Panc1 (cell line): ENCODE measurements at regions not wholly inside any gene's neighbourhood (a gene's known extent, or its start where the extent isn't known, plus 50 kb on each side); places are given as distances from the start of the nearest gene placed in this dataset.

Experiments used
- CTCF ChIP-seq: fragments of 450-650 bp; IDR thresholded peaks from 2 replicates; pipeline ENCODE4 v1.5.1; 2017; ENCODE audit warnings: mild to moderate bottlenecking
- POLR2AphosphoS5 ChIP-seq: IDR thresholded peaks from 2 replicates; pipeline ENCODE4 v1.6.1; 2012; ENCODE audit warnings: mild to moderate bottlenecking, low read depth, low read length, moderate library complexity
- TCF7L2 ChIP-seq: IDR thresholded peaks from 2 replicates; pipeline ENCODE4 v1.6.1; 2011; ENCODE audit warnings: mild to moderate bottlenecking, low read depth, low read length, inconsistent platforms
- TF ChIP-seq, protein P1 (sequence below), 2 experiments: IDR thresholded peaks; 2 replicates each; pipeline ENCODE4 v1.6.1; 2011 to 2012; ENCODE audit warnings: low read depth in 2 of 2, control low read depth in 1 of 2, low read length in 1 of 2, mild to moderate bottlenecking in 1 of 2, moderate library complexity in 1 of 2; ENCODE audit not compliant: insufficient read depth in 1 of 2

DNA sequence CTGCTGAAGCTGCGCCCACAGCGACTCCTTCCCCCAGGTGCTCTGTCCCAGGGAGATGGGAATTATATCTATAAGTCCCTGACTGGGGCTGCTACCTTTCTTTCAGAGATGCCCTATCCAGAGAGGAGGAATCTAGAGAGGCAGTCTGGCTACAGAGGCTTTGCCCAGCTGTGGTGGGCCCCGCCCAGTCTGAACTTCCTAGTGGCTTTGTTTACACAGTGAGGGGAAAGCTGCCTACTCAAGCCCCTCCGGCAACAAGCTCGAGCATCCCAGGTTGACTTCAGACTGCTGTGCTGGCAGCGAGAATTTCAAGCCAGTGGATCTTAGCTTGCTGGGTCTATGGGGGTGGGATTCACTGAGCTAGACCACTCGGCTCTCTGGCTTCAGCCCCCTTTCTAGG, 152.5 kb upstream of the MAP3K7 start:
- no peak for TF ChIP-seq CTCF
- no peak for TF ChIP-seq POLR2AphosphoS5
- no peak for TF ChIP-seq TCF7L2
- TF ChIP-seq, protein P1, sequence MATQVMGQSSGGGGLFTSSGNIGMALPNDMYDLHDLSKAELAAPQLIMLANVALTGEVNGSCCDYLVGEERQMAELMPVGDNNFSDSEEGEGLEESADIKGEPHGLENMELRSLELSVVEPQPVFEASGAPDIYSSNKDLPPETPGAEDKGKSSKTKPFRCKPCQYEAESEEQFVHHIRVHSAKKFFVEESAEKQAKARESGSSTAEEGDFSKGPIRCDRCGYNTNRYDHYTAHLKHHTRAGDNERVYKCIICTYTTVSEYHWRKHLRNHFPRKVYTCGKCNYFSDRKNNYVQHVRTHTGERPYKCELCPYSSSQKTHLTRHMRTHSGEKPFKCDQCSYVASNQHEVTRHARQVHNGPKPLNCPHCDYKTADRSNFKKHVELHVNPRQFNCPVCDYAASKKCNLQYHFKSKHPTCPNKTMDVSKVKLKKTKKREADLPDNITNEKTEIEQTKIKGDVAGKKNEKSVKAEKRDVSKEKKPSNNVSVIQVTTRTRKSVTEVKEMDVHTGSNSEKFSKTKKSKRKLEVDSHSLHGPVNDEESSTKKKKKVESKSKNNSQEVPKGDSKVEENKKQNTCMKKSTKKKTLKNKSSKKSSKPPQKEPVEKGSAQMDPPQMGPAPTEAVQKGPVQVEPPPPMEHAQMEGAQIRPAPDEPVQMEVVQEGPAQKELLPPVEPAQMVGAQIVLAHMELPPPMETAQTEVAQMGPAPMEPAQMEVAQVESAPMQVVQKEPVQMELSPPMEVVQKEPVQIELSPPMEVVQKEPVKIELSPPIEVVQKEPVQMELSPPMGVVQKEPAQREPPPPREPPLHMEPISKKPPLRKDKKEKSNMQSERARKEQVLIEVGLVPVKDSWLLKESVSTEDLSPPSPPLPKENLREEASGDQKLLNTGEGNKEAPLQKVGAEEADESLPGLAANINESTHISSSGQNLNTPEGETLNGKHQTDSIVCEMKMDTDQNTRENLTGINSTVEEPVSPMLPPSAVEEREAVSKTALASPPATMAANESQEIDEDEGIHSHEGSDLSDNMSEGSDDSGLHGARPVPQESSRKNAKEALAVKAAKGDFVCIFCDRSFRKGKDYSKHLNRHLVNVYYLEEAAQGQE (IDR thresholded peaks at IDR 0.05; ENCODE audit: insufficient read depth in 1 of 2, low read depth in 2 of 2, low read length in 1 of 2), result no peak
